Neuronal stem cell (in vitro differentiated cells): ENCODE measurements at regions not wholly inside any gene's neighbourhood (a gene's known extent, or its start where the extent isn't known, plus 50 kb on each side); places are given as distances from the start of the nearest gene placed in this dataset.

Experiments
- DNase-seq: peaks from one replicate; pipeline ENCODE4 v3.0.0-alpha.2; 2013; ENCODE audit warnings: low spot score
- H2AFZ ChIP-seq: one replicate; pipeline ENCODE4 v1.6.1; 2013; ENCODE audit warnings: mild to moderate bottlenecking, low read length, inconsistent platforms
- H2AK5ac ChIP-seq: 2 replicates; pipeline ENCODE4 v1.6.1; 2013; ENCODE audit warnings: low read depth, mild to moderate bottlenecking, inconsistent platforms, low read length, moderate library complexity, mixed read lengths
- H2BK120ac ChIP-seq: 2 replicates; pipeline ENCODE4 v1.6.1; 2013; ENCODE audit warnings: low read depth, mild to moderate bottlenecking, inconsistent platforms, low read length, moderate library complexity, mixed read lengths
- H2BK12ac ChIP-seq: one replicate; pipeline ENCODE4 v1.6.1; 2013; ENCODE audit warnings: low read length, inconsistent platforms
- H2BK15ac ChIP-seq: 2 replicates; pipeline ENCODE4 v1.6.1; 2013; ENCODE audit warnings: mild to moderate bottlenecking, low read length, inconsistent platforms, mixed read lengths
- H2BK5ac ChIP-seq: one replicate; pipeline ENCODE4 v1.6.1; 2013; ENCODE audit warnings: inconsistent platforms, mild to moderate bottlenecking, low read length, moderate library complexity
- H3K14ac ChIP-seq: one replicate; pipeline ENCODE4 v1.6.1; 2013; ENCODE audit warnings: low read length, inconsistent platforms
- H3K18ac ChIP-seq: 2 replicates; pipeline ENCODE4 v1.6.1; 2013; ENCODE audit warnings: low read length, inconsistent platforms
- H3K23ac ChIP-seq: 2 replicates; pipeline ENCODE4 v1.6.1; 2013; ENCODE audit warnings: low read depth, mild to moderate bottlenecking, mixed read lengths, low read length, inconsistent platforms; ENCODE audit not compliant: poor library complexity
- H3K27ac ChIP-seq: replicated peaks from 3 replicates; pipeline ENCODE4 v1.5.1; 2013; ENCODE audit warnings: low read length, inconsistent platforms
- H3K27me3 ChIP-seq, 3 experiments: 2 replicates each; pipeline ENCODE4 v1.6.1; 2013; ENCODE audit warnings: low read length in 3 of 3, mild to moderate bottlenecking in 2 of 3, inconsistent platforms in 1 of 3, low read depth in 1 of 3, mixed read lengths in 1 of 3, moderate library complexity in 1 of 3; ENCODE audit not compliant: control insufficient read depth in 3 of 3, insufficient read depth in 3 of 3
- H3K36me3 ChIP-seq, 2 donors: replicated peaks in 1 of 2; 2 replicates each; pipeline ENCODE4 v1.6.1; 2013; ENCODE audit warnings: low read length in 2 of 2; ENCODE audit not compliant: control insufficient read depth in 2 of 2, insufficient read depth in 2 of 2
- H3K4ac ChIP-seq: 2 replicates; pipeline ENCODE4 v1.6.1; 2013; ENCODE audit warnings: inconsistent platforms, mild to moderate bottlenecking, low read length, moderate library complexity
- H3K4me1 ChIP-seq, 2 donors: 1 replicate in 1 of 2; 2 replicates in 1 of 2; pipeline ENCODE4 v1.6.1; 2013; ENCODE audit warnings: low read length in 2 of 2, low read depth in 1 of 2; ENCODE audit not compliant: control insufficient read depth in 2 of 2, insufficient read depth in 1 of 2
- H3K4me2 ChIP-seq: one replicate; pipeline ENCODE4 v1.6.1; 2013; ENCODE audit warnings: mild to moderate bottlenecking, low read length, inconsistent platforms; ENCODE audit not compliant: insufficient read depth, poor library complexity, severe bottlenecking
- H3K4me3 ChIP-seq, 2 donors: 2 replicates each; pipeline ENCODE4 v1.5.1; 2013; ENCODE audit warnings: low read length in 2 of 2, mild to moderate bottlenecking in 2 of 2, inconsistent platforms in 1 of 2, moderate library complexity in 1 of 2
- H3K79me1 ChIP-seq: one replicate; pipeline ENCODE4 v1.6.1; 2013; ENCODE audit warnings: low read depth, mild to moderate bottlenecking, inconsistent platforms, low read length, moderate library complexity
- H3K9ac ChIP-seq: one replicate; pipeline ENCODE4 v1.6.1; 2013; ENCODE audit warnings: mild to moderate bottlenecking, low read depth, low read length, inconsistent platforms; ENCODE audit not compliant: poor library complexity
- H3K9me3 ChIP-seq, 2 donors: replicated peaks in 1 of 2; 2 replicates each; pipeline versions ENCODE3 to v1.6.1; 2013; ENCODE audit warnings: low read length in 2 of 2, mild to moderate bottlenecking in 2 of 2, inconsistent platforms in 1 of 2, low read depth in 1 of 2, mixed read lengths in 1 of 2, moderate library complexity in 1 of 2; ENCODE audit not compliant: control insufficient read depth in 2 of 2, insufficient read depth in 1 of 2
- H4K8ac ChIP-seq: one replicate; pipeline ENCODE4 v1.6.1; 2013; ENCODE audit warnings: low read depth, mild to moderate bottlenecking, inconsistent platforms, low read length, moderate library complexity
- H4K91ac ChIP-seq: one replicate; pipeline ENCODE4 v1.6.1; 2013; ENCODE audit warnings: low read length, low read depth, mild to moderate bottlenecking, inconsistent platforms; ENCODE audit not compliant: poor library complexity
- WGBS, 2 donors: extraction: QIAGEN DNeasy Blood & Tissue Kit; methylation state at CpG; one replicate each; pipeline ENCODE4 v1.1.7; 2013; ENCODE audit warnings: missing lambda C conversion rate in 2 of 2, mixed read lengths in 1 of 2; ENCODE audit not compliant: insufficient read length in 2 of 2, insufficient replicate concordance in 1 of 2; ENCODE audit errors: extremely low coverage in 2 of 2; 5-methylcytosine and 5-hydroxymethylcytosine counted together

DNA sequence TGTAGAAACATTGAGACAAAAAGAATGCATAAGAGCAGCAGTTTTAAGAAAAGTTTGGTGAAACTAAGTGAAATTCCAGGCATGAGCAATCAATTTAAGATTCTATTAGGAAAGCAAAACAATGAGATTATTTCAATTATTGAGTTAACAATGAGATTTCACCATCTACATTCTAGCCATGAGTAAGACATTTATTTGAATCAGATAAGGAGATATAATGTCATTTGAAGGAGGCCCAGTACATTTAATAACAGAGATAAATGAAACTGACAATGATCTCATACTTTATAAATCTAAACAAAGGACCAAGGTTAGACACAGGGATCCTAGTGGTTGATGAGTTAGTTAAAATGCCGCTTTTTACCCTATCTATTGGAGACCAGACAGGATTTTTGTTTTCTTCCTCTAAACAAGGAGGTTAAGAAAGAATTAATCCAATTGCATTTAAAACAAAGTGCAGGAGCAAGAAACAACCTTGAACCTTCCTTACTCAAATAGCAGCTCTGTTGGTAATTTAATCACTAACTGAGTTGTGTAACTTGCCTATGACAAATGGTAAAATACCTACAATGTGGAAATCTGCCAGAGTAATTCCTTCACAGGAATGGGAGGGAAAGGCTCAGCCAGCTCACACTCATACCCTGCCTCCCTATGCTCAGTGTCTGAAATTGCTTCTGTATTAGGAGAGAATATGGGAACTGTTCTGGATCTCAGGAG lies 103.5 kb upstream of the NR3C1 start:
- Histone ChIP-seq H2AFZ (no peak overlapping the region), H3K79me1 (no peaks in the 10 kb centered on the region), H4K91ac (no peak overlapping the region), H3K4me2 (no peak overlapping the region), H3K9me3 (no peaks in the 10 kb centered on the region), H3K4ac (no peak overlapping the region), H3K27ac (no peak overlapping the region), H3K36me3 (no peaks in the 10 kb centered on the region), H3K9ac (no peak overlapping the region), H3K4me1 (no peaks in the 10 kb centered on the region), H2AK5ac (no peak overlapping the region), H2BK15ac (no peak overlapping the region), H4K8ac (no peak overlapping the region), H3K23ac (no peak overlapping the region), H3K27me3 (no peaks in the 10 kb centered on the region), H2BK120ac (no peak overlapping the region), H2BK12ac (no peak overlapping the region), H2BK5ac (no peak overlapping the region), H3K14ac (no peak overlapping the region), H3K4me3 (no peak overlapping the region), H3K18ac (no peak overlapping the region)
- no peak for DNase-seq
- no CpG with 5 or more reads among the region's 1 CpG for WGBS, 2 donors

DNA sequence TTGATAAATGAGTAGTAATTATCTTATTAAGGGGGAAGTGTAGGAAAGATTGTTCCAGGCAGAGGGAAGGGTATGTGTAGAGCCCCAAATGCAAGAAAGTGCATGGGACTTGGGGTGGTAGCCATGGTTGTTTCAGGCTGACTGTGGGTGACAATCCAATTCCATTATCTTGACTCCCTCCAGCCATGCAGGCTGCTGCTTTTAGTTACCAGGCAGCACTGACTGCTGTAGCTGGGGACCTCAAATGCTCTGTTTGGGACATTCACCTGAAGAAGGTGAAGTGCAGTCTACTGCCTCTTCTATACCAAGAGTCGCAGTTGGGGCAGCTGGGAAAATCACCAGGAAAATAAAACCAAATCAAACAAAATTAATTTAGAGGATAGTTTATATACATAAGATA lies 102.4 kb upstream of the NR3C1 start:
- no peak overlapping the region for H3K27ac ChIP-seq
- H4K91ac ChIP-seq: no peak overlapping the region
- H3K79me1 ChIP-seq: no peaks in the 10 kb centered on the region
- H3K27me3 ChIP-seq: no peaks in the 10 kb centered on the region
- no peak overlapping the region for H3K9ac ChIP-seq
- H3K36me3 ChIP-seq: no peaks in the 10 kb centered on the region
- H3K23ac ChIP-seq: no peak overlapping the region
- H2BK12ac ChIP-seq: no peak overlapping the region
- WGBS, 2 donors: no CpG with 5 or more reads among the region's 1 CpG
- no peak overlapping the region for H4K8ac ChIP-seq
- H3K4me2 ChIP-seq: no peak overlapping the region
- H3K4me1 ChIP-seq: no peaks in the 10 kb centered on the region
- no peak overlapping the region for H2BK15ac ChIP-seq
- no peak for DNase-seq
- H2AFZ ChIP-seq: no peak overlapping the region
- no peak overlapping the region for H3K4ac ChIP-seq
- no peak overlapping the region for H2BK120ac ChIP-seq
- H2AK5ac ChIP-seq: no peak overlapping the region
- H3K14ac ChIP-seq: no peak overlapping the region
- no peaks in the 10 kb centered on the region for H3K9me3 ChIP-seq
- no peak overlapping the region for H3K4me3 ChIP-seq
- H2BK5ac ChIP-seq: no peak overlapping the region
- no peak overlapping the region for H3K18ac ChIP-seq

DNA sequence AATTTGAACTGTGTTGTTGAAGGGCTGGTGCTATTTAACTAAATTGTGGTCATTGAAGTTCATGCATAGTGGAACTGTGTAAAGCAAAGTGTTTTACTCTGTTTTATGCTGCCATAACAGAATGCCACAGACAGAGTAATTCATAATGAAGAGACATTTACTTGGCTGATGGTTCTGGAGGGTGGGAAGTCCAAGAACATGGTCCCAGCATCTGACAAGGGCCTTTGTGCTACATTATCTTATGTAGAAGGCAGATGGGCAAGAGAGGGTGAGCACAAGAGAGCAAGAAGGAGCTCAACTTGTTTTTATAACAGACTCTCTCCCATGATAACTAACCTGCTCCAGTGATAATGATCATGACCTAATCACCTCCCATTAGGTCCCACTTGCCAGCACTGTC lies 101.9 kb upstream of the NR3C1 start:
- H3K9me3 ChIP-seq: no peaks in the 10 kb centered on the region
- no peak overlapping the region for H3K9ac ChIP-seq
- H3K4me1 ChIP-seq: no peaks in the 10 kb centered on the region
- H3K4me2 ChIP-seq: no peak overlapping the region
- no peak overlapping the region for H3K4ac ChIP-seq
- H3K23ac ChIP-seq: no peak overlapping the region
- no peaks in the 10 kb centered on the region for H3K36me3 ChIP-seq
- H3K27ac ChIP-seq: no peak overlapping the region
- H3K14ac ChIP-seq: no peak overlapping the region
- no peak overlapping the region for H3K4me3 ChIP-seq
- H2BK120ac ChIP-seq: no peak overlapping the region
- no peak overlapping the region for H2BK15ac ChIP-seq
- no peak overlapping the region for H4K91ac ChIP-seq
- no peak overlapping the region for H4K8ac ChIP-seq
- no peak overlapping the region for H2BK12ac ChIP-seq
- H2AK5ac ChIP-seq: no peak overlapping the region
- H2BK5ac ChIP-seq: no peak overlapping the region
- no peaks in the 10 kb centered on the region for H3K27me3 ChIP-seq
- H2AFZ ChIP-seq: no peak overlapping the region
- no peaks in the 10 kb centered on the region for H3K79me1 ChIP-seq
- DNase-seq: no peak
- no peak overlapping the region for H3K18ac ChIP-seq

- H3K4me3 ChIP-seq: no peak overlapping the region
- no peaks in the 10 kb centered on the region for H3K9me3 ChIP-seq
- no peak overlapping the region for H2BK12ac ChIP-seq
- no peak overlapping the region for H3K23ac ChIP-seq
- H3K4me2 ChIP-seq: no peak overlapping the region
- no peaks in the 10 kb centered on the region for H3K79me1 ChIP-seq
- H3K27me3 ChIP-seq: no peaks in the 10 kb centered on the region
- H2BK5ac ChIP-seq: no peak overlapping the region
- no peak overlapping the region for H3K27ac ChIP-seq
- DNase-seq: no peak
- no peak overlapping the region for H2AK5ac ChIP-seq
- no peak overlapping the region for H3K14ac ChIP-seq
- no peaks in the 10 kb centered on the region for H3K4me1 ChIP-seq
- no peak overlapping the region for H3K18ac ChIP-seq
- H2BK120ac ChIP-seq: no peak overlapping the region
- H4K91ac ChIP-seq: no peak overlapping the region
- no peak overlapping the region for H3K9ac ChIP-seq
- no peak overlapping the region for H2AFZ ChIP-seq
- no peaks in the 10 kb centered on the region for H3K36me3 ChIP-seq
- no peak overlapping the region for H3K4ac ChIP-seq
- H2BK15ac ChIP-seq: no peak overlapping the region
- H4K8ac ChIP-seq: no peak overlapping the region
- no CpG with 5 or more reads among the region's 7 CpGs for WGBS, 2 donors
Observed at GRCh38 chr5:143501310-143502044, 98.0 kb upstream of the NR3C1 start.
